Large intestine (tissue), 3 donors: ENCODE measurements at regions not wholly inside any gene's neighbourhood (a gene's known extent, or its start where the extent isn't known, plus 50 kb on each side); places are given as distances from the start of the nearest gene placed in this dataset.
"Not testable (repeated sequence)": the region's sequence is repeated elsewhere in the genome, so short reads cannot be mapped to it uniquely, and the experiment has no call there.

Source experiments
- DNase-seq, 2 donors: peaks; one replicate each; pipeline versions ENCODE4 v3.0.0 to v3.0.0-alpha.2; 2013
- H3K27ac ChIP-seq: one replicate; pipeline ENCODE4 v1.5.1; 2013; ENCODE audit warnings: low read length
- H3K27me3 ChIP-seq: 2 replicates; pipeline ENCODE4 v1.6.1; 2013; ENCODE audit warnings: low read length; ENCODE audit not compliant: control insufficient read depth, insufficient read depth
- H3K36me3 ChIP-seq: 2 replicates; pipeline ENCODE4 v1.6.1; 2013; ENCODE audit warnings: low read length; ENCODE audit not compliant: control insufficient read depth, insufficient read depth
- H3K4me1 ChIP-seq: one replicate; pipeline ENCODE4 v1.6.1; 2013; ENCODE audit warnings: low read length; ENCODE audit not compliant: control insufficient read depth, insufficient read depth
- H3K4me3 ChIP-seq: one replicate; pipeline ENCODE4 v1.5.1; 2013; ENCODE audit warnings: low read length
- H3K9me3 ChIP-seq: one replicate; pipeline ENCODE4 v1.6.1; 2013; ENCODE audit warnings: mild to moderate bottlenecking, low read depth, low read length, moderate library complexity; ENCODE audit not compliant: control insufficient read depth
- WGBS: methylation state at CpG from one replicate; pipeline ENCODE4 v1.1.5; 2013; ENCODE audit warnings: low lambda C conversion rate; ENCODE audit not compliant: insufficient coverage; 5-methylcytosine and 5-hydroxymethylcytosine counted together

GRCh38 chr4:112708772-112709171 lies 71.8 kb downstream of the LARP7 start:
- no peaks in the 10 kb centered on the region for H3K9me3 ChIP-seq
- no peaks in the 10 kb centered on the region for H3K36me3 ChIP-seq
- H3K27ac ChIP-seq: no peak overlapping the region
- no CpG with 5 or more reads among the region's 2 CpGs for WGBS
- no peak for DNase-seq
- no peak overlapping the region for H3K4me3 ChIP-seq
- H3K27me3 ChIP-seq: peaks cover 45% of the 10 kb centered on the region
- H3K4me1 ChIP-seq: peaks cover 4% of the 10 kb centered on the region

- Histone ChIP-seq H3K27me3 (peaks cover 7% of the 10 kb centered on the region), H3K36me3 (no peaks in the 10 kb centered on the region), H3K4me1 (no peaks in the 10 kb centered on the region), H3K9me3 (no peaks in the 10 kb centered on the region), H3K4me3 (no peak overlapping the region), H3K27ac (no peak overlapping the region)
- DNase-seq: no peak
- WGBS: no CpG with 5 or more reads among the region's 11 CpGs
These were observed 78.3 kb downstream of the LARP7 start for GRCh38 chr4:112714922-112715901.

- H3K36me3 ChIP-seq: no peaks in the 10 kb centered on the region
- no CpG with 5 or more reads among the region's 1 CpG for WGBS
- H3K9me3 ChIP-seq: no peaks in the 10 kb centered on the region
- DNase-seq: no peak
- peaks cover 11% of the 10 kb centered on the region for H3K27me3 ChIP-seq
- H3K27ac ChIP-seq: no peak overlapping the region
- H3K4me1 ChIP-seq: no peaks in the 10 kb centered on the region
- no peak overlapping the region for H3K4me3 ChIP-seq
These were observed 80.9 kb downstream of the LARP7 start for GRCh38 chr4:112717856-112718255.

GRCh38 chr4:112721627-112722026 lies 84.7 kb downstream of the LARP7 start:
- no peaks in the 10 kb centered on the region for H3K36me3 ChIP-seq
- DNase-seq: no peak
- no peaks in the 10 kb centered on the region for H3K4me1 ChIP-seq
- H3K4me3 ChIP-seq: no peak overlapping the region
- H3K9me3 ChIP-seq: no peaks in the 10 kb centered on the region
- no peak overlapping the region for H3K27ac ChIP-seq
- H3K27me3 ChIP-seq: peaks cover 9% of the 10 kb centered on the region

- H3K4me1 ChIP-seq: no peaks in the 10 kb centered on the region
- no CpG with 5 or more reads among the region's 1 CpG for whole genome bisulfite sequencing
- H3K9me3 ChIP-seq: no peaks in the 10 kb centered on the region
- H3K36me3 ChIP-seq: no peaks in the 10 kb centered on the region
- peaks cover 6% of the 10 kb centered on the region for H3K27me3 ChIP-seq
- no peak for DNase-seq
- H3K4me3 ChIP-seq: no peak overlapping the region
- no peak overlapping the region for H3K27ac ChIP-seq
These were observed 89.1 kb downstream of the LARP7 start for GRCh38 chr4:112726041-112726440.

GRCh38 chr4:112727728-112728127 lies 90.8 kb downstream of the LARP7 start:
- not testable (repeated sequence) for DNase-seq, H3K4me1 ChIP-seq, H3K4me3 ChIP-seq, H3K27me3 ChIP-seq, H3K27ac ChIP-seq, H3K9me3 ChIP-seq, H3K36me3 ChIP-seq
- WGBS: 92% methylated on average over 7 of the region's 16 CpGs

- Histone ChIP-seq H3K27ac (no peak overlapping the region), H3K4me1 (no peaks in the 10 kb centered on the region), H3K27me3 (no peaks in the 10 kb centered on the region), H3K9me3 (no peaks in the 10 kb centered on the region), H3K4me3 (no peak overlapping the region), H3K36me3 (no peaks in the 10 kb centered on the region)
- no CpG with 5 or more reads among the region's 2 CpGs for WGBS
- DNase-seq: no peak
These were observed 94.8 kb downstream of the LARP7 start for GRCh38 chr4:112731715-112732114.

- no peaks in the 10 kb centered on the region for H3K27me3 ChIP-seq
- H3K9me3 ChIP-seq: no peaks in the 10 kb centered on the region
- no peak for DNase-seq
- WGBS: no CpG with 5 or more reads among the region's 2 CpGs
- H3K4me3 ChIP-seq: no peak overlapping the region
- H3K36me3 ChIP-seq: no peaks in the 10 kb centered on the region
- H3K27ac ChIP-seq: no peak overlapping the region
- no peaks in the 10 kb centered on the region for H3K4me1 ChIP-seq
These were observed 95.2 kb downstream of the LARP7 start for GRCh38 chr4:112732142-112732541.

GRCh38 chr4:112735474-112735951 lies 98.6 kb downstream of the LARP7 start:
- no peak overlapping the region for H3K27ac ChIP-seq
- H3K4me1 ChIP-seq: no peaks in the 10 kb centered on the region
- H3K27me3 ChIP-seq: no peaks in the 10 kb centered on the region
- no peak overlapping the region for H3K4me3 ChIP-seq
- H3K36me3 ChIP-seq: no peaks in the 10 kb centered on the region
- DNase-seq: no peak
- no peaks in the 10 kb centered on the region for H3K9me3 ChIP-seq

- H3K4me1 ChIP-seq: no peaks in the 10 kb centered on the region
- H3K9me3 ChIP-seq: no peaks in the 10 kb centered on the region
- no peak overlapping the region for H3K4me3 ChIP-seq
- no peak for DNase-seq
- H3K36me3 ChIP-seq: no peaks in the 10 kb centered on the region
- no peak overlapping the region for H3K27ac ChIP-seq
- WGBS: no CpG with 5 or more reads among the region's 1 CpG
- no peaks in the 10 kb centered on the region for H3K27me3 ChIP-seq
These were observed 99.8 kb downstream of the LARP7 start for GRCh38 chr4:112736718-112737135.

GRCh38 chr4:112739442-112739841 lies 102.5 kb downstream of the LARP7 start:
- H3K27ac ChIP-seq: no peak overlapping the region
- no peak overlapping the region for H3K4me3 ChIP-seq
- WGBS: 100% methylated on average over 1 of the region's 8 CpGs
- H3K4me1 ChIP-seq: no peaks in the 10 kb centered on the region
- DNase-seq: no peak
- no peaks in the 10 kb centered on the region for H3K27me3 ChIP-seq
- H3K36me3 ChIP-seq: no peaks in the 10 kb centered on the region
- H3K9me3 ChIP-seq: no peaks in the 10 kb centered on the region
